Liver (tissue), 8 donors: ENCODE measurements at regions not wholly inside any gene's neighbourhood (a gene's known extent, or its start where the extent isn't known, plus 50 kb on each side); places are given as distances from the start of the nearest gene placed in this dataset.

Source experiments
- DNase-seq: peaks from one replicate; pipeline ENCODE4 v3.0.0-alpha.2; 2017; ENCODE audit warnings: low spot score
- H3K27ac ChIP-seq, 2 donors: one replicate each; pipeline ENCODE4 v1.7.0; 2013; ENCODE audit warnings: inconsistent platforms in 2 of 2, low read length in 2 of 2, control low read depth in 1 of 2, low read depth in 1 of 2, mild to moderate bottlenecking in 1 of 2
- H3K27me3 ChIP-seq, 4 donors: one replicate each; pipeline versions ENCODE4 v1.6.1 to v1.7.0; 2013; ENCODE audit warnings: low read length in 3 of 4, inconsistent platforms in 1 of 4, mild to moderate bottlenecking in 1 of 4, moderate library complexity in 1 of 4; ENCODE audit not compliant: control insufficient read depth in 4 of 4, insufficient read depth in 4 of 4
- H3K36me3 ChIP-seq, 4 donors: one replicate each; pipeline versions ENCODE4 v1.6.1 to v1.7.0; 2013; ENCODE audit warnings: low read length in 3 of 4, mild to moderate bottlenecking in 3 of 4, low read depth in 1 of 4, moderate library complexity in 1 of 4; ENCODE audit not compliant: control insufficient read depth in 4 of 4, insufficient read depth in 3 of 4
- H3K4me1 ChIP-seq, 4 donors: one replicate each; pipeline versions ENCODE4 v1.6.1 to v1.7.0; 2013; ENCODE audit warnings: low read length in 3 of 4, mild to moderate bottlenecking in 3 of 4, moderate library complexity in 1 of 4; ENCODE audit not compliant: control insufficient read depth in 4 of 4, insufficient read depth in 4 of 4
- H3K4me3 ChIP-seq, 3 donors: one replicate each; pipeline versions ENCODE4 v1.6.1 to v1.7.0; 2013; ENCODE audit warnings: low read length in 3 of 3, control low read depth in 1 of 3, low read depth in 1 of 3, mild to moderate bottlenecking in 1 of 3
- H3K9ac ChIP-seq, 2 donors: one replicate each; pipeline ENCODE4 v1.7.0; 2013; ENCODE audit warnings: low read length in 2 of 2, mild to moderate bottlenecking in 2 of 2, moderate library complexity in 2 of 2, control low read depth in 1 of 2, low read depth in 1 of 2
- H3K9me3 ChIP-seq, 4 donors: one replicate each; pipeline versions ENCODE4 v1.6.1 to v1.7.0; 2013; ENCODE audit warnings: low read length in 3 of 4; ENCODE audit not compliant: control insufficient read depth in 4 of 4
- CTCF ChIP-seq: fragments of 150-350 bp; IDR thresholded peaks from 2 replicates; pipeline ENCODE4 v1.5.1; 2017; ENCODE audit warnings: improper control_type of control experiment, low read depth, low read length; ENCODE audit not compliant: missing input control
- EGR1 ChIP-seq, 2 donors: IDR thresholded peaks; 2 replicates each; pipeline ENCODE4 v1.6.1; 2016 to 2018; ENCODE audit warnings: antibody characterized with exemption in 2 of 2, low read depth in 2 of 2
- FOXA1 ChIP-seq: IDR thresholded peaks from 2 replicates; pipeline ENCODE4 v1.6.1; 2016; ENCODE audit warnings: antibody characterized with exemption
- FOXA2 ChIP-seq: IDR thresholded peaks from 2 replicates; pipeline ENCODE4 v1.6.1; 2016; ENCODE audit warnings: antibody characterized with exemption
- GABPA ChIP-seq, 2 donors: IDR thresholded peaks in 1 of 2; conservative IDR thresholded peaks in 1 of 2; 2 replicates each; pipeline ENCODE4 v1.6.1; 2016; ENCODE audit warnings: antibody characterized with exemption in 2 of 2, mild to moderate bottlenecking in 1 of 2, moderate library complexity in 1 of 2
- HNF4A ChIP-seq, 2 donors: conservative IDR thresholded peaks; 2 replicates each; pipeline ENCODE4 v1.6.1; 2016; ENCODE audit warnings: antibody characterized with exemption in 2 of 2, mild to moderate bottlenecking in 2 of 2
- HNF4G ChIP-seq: IDR thresholded peaks from 2 replicates; pipeline ENCODE4 v1.6.1; 2016; ENCODE audit warnings: antibody characterized with exemption
- JUND ChIP-seq, 2 donors: IDR thresholded peaks; 2 replicates each; pipeline ENCODE4 v1.6.1; 2016; ENCODE audit warnings: antibody characterized with exemption in 2 of 2
- NR2F2 ChIP-seq: IDR thresholded peaks from 2 replicates; pipeline ENCODE4 v1.6.1; 2016; ENCODE audit warnings: antibody characterized with exemption
- RAD21 ChIP-seq, 2 donors: IDR thresholded peaks; 2 replicates each; pipeline ENCODE4 v1.6.1; 2016; ENCODE audit warnings: antibody characterized with exemption in 2 of 2, mild to moderate bottlenecking in 2 of 2
- REST ChIP-seq: IDR thresholded peaks from 2 replicates; pipeline ENCODE4 v1.6.1; 2016; ENCODE audit warnings: antibody characterized with exemption, mild to moderate bottlenecking
- RXRA ChIP-seq, 2 donors: IDR thresholded peaks; 2 replicates each; pipeline ENCODE4 v1.6.1; 2017 to 2018; ENCODE audit warnings: antibody characterized with exemption in 2 of 2, mild to moderate bottlenecking in 1 of 2
- SP1 ChIP-seq: IDR thresholded peaks from 2 replicates; pipeline ENCODE4 v1.6.1; 2018; ENCODE audit warnings: antibody characterized with exemption, mild to moderate bottlenecking
- YY1 ChIP-seq: IDR thresholded peaks from 2 replicates; pipeline ENCODE4 v1.6.1; 2016; ENCODE audit warnings: antibody characterized with exemption, mild to moderate bottlenecking
- WGBS: extraction: QIAGEN DNeasy Blood & Tissue Kit; methylation state at CpG from one replicate; pipeline ENCODE4 v1.1.7; 2013; 5-methylcytosine and 5-hydroxymethylcytosine counted together
- TF ChIP-seq, protein P1 (sequence below): IDR thresholded peaks from 2 replicates; pipeline ENCODE4 v1.6.1; 2016; ENCODE audit warnings: antibody characterized with exemption
- donor health status: healthy.
- donor health status: healthy.
- donor health status: healthy.
- donor health status: healthy.
- donor health status: healthy.

- Histone ChIP-seq H3K4me1 (no peaks in the 10 kb centered on the region), H3K27me3 (no peaks in the 10 kb centered on the region), H3K9me3 (no peaks in the 10 kb centered on the region), H3K27ac (no peak overlapping the region), H3K9ac (no peak overlapping the region), H3K36me3 (no peaks in the 10 kb centered on the region), H3K4me3 (no peak overlapping the region)
- no peak for TF ChIP-seq SP1
- TF ChIP-seq RAD21 (IDR thresholded peaks at IDR 0.05), result no peak
- no peak for TF ChIP-seq FOXA1
- no peak for TF ChIP-seq RXRA (IDR thresholded peaks at IDR 0.05)
- TF ChIP-seq NR2F2, result no peak
- no peak for TF ChIP-seq HNF4A (conservative IDR thresholded peaks at IDR 0.05)
- TF ChIP-seq CTCF, result no peak
- TF ChIP-seq REST, result no peak
- WGBS, result 84% methylated on average over 2 of the region's 2 CpGs
- no peak for DNase-seq
Observed at GRCh38 chr4:80138551-80139538, 58.5 kb upstream of the PRDM8 start.

- Histone ChIP-seq H3K27ac (no peak overlapping the region), H3K4me1 (no peaks in the 10 kb centered on the region), H3K9me3 (no peaks in the 10 kb centered on the region), H3K4me3 (no peak overlapping the region), H3K9ac (no peak overlapping the region), H3K27me3 (no peaks in the 10 kb centered on the region), H3K36me3 (no peaks in the 10 kb centered on the region)
- 93% methylated on average over 5 of the region's 5 CpGs for WGBS
- DNase-seq, result no peak
- TF ChIP-seq RAD21 (IDR thresholded peaks at IDR 0.05) (no peak), EGR1 (IDR thresholded peaks at IDR 0.05; ENCODE audit: low read depth in 2 of 2) (no peak), GABPA (IDR thresholded peaks at IDR 0.05 in 1 of 2, conservative IDR thresholded peaks at IDR 0.05 in 1 of 2) (no peak), RXRA (IDR thresholded peaks at IDR 0.05) (no peak), SP1 (no peak), HNF4G (no peak), JUND (IDR thresholded peaks at IDR 0.05) (no peak), NR2F2 (no peak), YY1 (no peak), CTCF (no peak), FOXA2 (no peak), HNF4A (conservative IDR thresholded peaks at IDR 0.05) (no peak)
- TF ChIP-seq, protein P1, sequence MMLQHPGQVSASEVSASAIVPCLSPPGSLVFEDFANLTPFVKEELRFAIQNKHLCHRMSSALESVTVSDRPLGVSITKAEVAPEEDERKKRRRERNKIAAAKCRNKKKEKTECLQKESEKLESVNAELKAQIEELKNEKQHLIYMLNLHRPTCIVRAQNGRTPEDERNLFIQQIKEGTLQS, result no peak
Observed at GRCh38 chr4:80137631-80138030, 59.7 kb upstream of the PRDM8 start.
